Suprapubic skin (tissue), 4 donors: ENCODE measurements at regions not wholly inside any gene's neighbourhood (a gene's known extent, or its start where the extent isn't known, plus 50 kb on each side); places are given as distances from the start of the nearest gene placed in this dataset.

ENCODE experiments used
- POLR2A ChIP-seq, 2 donors: fragments of 450-650 bp; IDR thresholded peaks; one replicate each; pipeline ENCODE4 v1.6.1; 2017; ENCODE audit warnings: antibody characterized with exemption in 2 of 2, mild to moderate bottlenecking in 2 of 2, moderate library complexity in 2 of 2
- POLR2AphosphoS5 ChIP-seq, 3 donors: sonication (generic); formaldehyde crosslinking; IDR thresholded peaks; one replicate each; pipeline ENCODE4 v1.6.1; 2017; ENCODE audit warnings: antibody characterized with exemption in 3 of 3
- TF ChIP-seq, protein P1 (sequence below), 2 donors: fragments of 200-600 bp in 1 of 2; fragments of 450-650 bp in 1 of 2; sonication (generic) in 1 of 2; IDR thresholded peaks; one replicate each; pipeline ENCODE4 v1.5.1; 2016 to 2019; ENCODE audit warnings: antibody characterized with exemption in 2 of 2, mild to moderate bottlenecking in 1 of 2, moderate library complexity in 1 of 2

DNA sequence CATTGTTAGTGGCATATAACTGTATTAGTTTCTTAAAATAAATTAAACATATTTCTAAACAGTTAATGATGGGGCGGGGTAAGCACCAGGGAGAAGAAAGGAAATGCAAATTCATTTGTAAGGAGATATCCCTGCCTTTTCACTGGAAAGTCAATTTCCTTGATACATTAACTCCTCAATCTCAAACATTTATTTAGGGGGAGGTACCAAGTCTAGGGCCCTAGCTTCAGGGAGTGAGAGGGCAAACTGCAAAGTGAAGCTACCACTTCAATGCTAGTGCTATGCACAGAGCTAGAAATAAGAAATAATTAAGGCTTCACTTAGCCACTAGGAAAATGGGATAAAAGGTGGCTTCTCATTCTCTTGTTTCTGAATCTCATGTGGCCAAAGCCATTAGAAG is 115.3 kb upstream of the FNDC3A start:
- TF ChIP-seq, protein P1, sequence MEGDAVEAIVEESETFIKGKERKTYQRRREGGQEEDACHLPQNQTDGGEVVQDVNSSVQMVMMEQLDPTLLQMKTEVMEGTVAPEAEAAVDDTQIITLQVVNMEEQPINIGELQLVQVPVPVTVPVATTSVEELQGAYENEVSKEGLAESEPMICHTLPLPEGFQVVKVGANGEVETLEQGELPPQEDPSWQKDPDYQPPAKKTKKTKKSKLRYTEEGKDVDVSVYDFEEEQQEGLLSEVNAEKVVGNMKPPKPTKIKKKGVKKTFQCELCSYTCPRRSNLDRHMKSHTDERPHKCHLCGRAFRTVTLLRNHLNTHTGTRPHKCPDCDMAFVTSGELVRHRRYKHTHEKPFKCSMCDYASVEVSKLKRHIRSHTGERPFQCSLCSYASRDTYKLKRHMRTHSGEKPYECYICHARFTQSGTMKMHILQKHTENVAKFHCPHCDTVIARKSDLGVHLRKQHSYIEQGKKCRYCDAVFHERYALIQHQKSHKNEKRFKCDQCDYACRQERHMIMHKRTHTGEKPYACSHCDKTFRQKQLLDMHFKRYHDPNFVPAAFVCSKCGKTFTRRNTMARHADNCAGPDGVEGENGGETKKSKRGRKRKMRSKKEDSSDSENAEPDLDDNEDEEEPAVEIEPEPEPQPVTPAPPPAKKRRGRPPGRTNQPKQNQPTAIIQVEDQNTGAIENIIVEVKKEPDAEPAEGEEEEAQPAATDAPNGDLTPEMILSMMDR (IDR thresholded peaks at IDR 0.05): no peak
- TF ChIP-seq POLR2A (IDR thresholded peaks at IDR 0.05): no peak
- TF ChIP-seq POLR2AphosphoS5 (IDR thresholded peaks at IDR 0.05): no peak
